Stimulated activated CD4-positive, alpha-beta T cell treated with anti-CD3 and anti-CD28 coated beads, TNF-alpha, amount 100 ng/mL, for 1 hour (primary cell): ENCODE measurements at regions not wholly inside any gene's neighbourhood (a gene's known extent, or its start where the extent isn't known, plus 50 kb on each side); places are given as distances from the start of the nearest gene placed in this dataset.

ENCODE experiments used
- DNase-seq, 3 donors: peaks; one replicate each; pipeline ENCODE4 v3.0.0-alpha.2; 2020; ENCODE audit warnings: low read depth in 3 of 3, low spot score in 1 of 3

GRCh38 chr9:81490605-81491331 is 198.6 kb downstream of the TLE1 start:
- DNase-seq: no peak

- no peak for DNase-seq
Observed at GRCh38 chr9:81489046-81489445, 200.3 kb downstream of the TLE1 start.

- no peak for DNase-seq
Observed at GRCh38 chr9:81480828-81481604, 208.3 kb downstream of the TLE1 start.

GRCh38 chr9:81479573-81479972 is 209.8 kb downstream of the TLE1 start:
- no peak for DNase-seq

- no peak for DNase-seq
Observed at GRCh38 chr9:81477669-81478068, 211.7 kb downstream of the TLE1 start.

GRCh38 chr9:81476813-81477490 is 212.4 kb downstream of the TLE1 start:
- no peak for DNase-seq

- DNase-seq: no peak
Observed at GRCh38 chr9:81474792-81475191, 214.6 kb downstream of the TLE1 start.

GRCh38 chr9:81474125-81474524 is 215.2 kb downstream of the TLE1 start:
- DNase-seq: no peak

- no peak for DNase-seq
Observed at GRCh38 chr9:81473708-81474107, 215.6 kb downstream of the TLE1 start.

GRCh38 chr9:81473206-81473605 is 216.1 kb downstream of the TLE1 start:
- no peak for DNase-seq

- DNase-seq: no peak
Observed at GRCh38 chr9:81472701-81473100, 216.6 kb downstream of the TLE1 start.

GRCh38 chr9:81470864-81471263 is 218.5 kb downstream of the TLE1 start:
- no peak for DNase-seq

- DNase-seq: no peak
Observed at GRCh38 chr9:81468084-81468595, 221.2 kb downstream of the TLE1 start.

- no peak for DNase-seq
Observed at GRCh38 chr9:81466981-81467380, 222.4 kb downstream of the TLE1 start.

- no peak for DNase-seq
Observed at GRCh38 chr9:81465468-81466011, 223.8 kb downstream of the TLE1 start.

- DNase-seq: no peak
Observed at GRCh38 chr9:81462801-81463200, 226.5 kb downstream of the TLE1 start.

GRCh38 chr9:81461196-81461595 is 228.2 kb downstream of the TLE1 start:
- DNase-seq: no peak

- no peak for DNase-seq
Observed at GRCh38 chr9:81460693-81461092, 228.7 kb downstream of the TLE1 start.

GRCh38 chr9:81459591-81459990 is 229.8 kb downstream of the TLE1 start:
- no peak for DNase-seq

- no peak for DNase-seq
Observed at GRCh38 chr9:81456431-81457006, 232.8 kb downstream of the TLE1 start.
